ENCODE measurements at regions not wholly inside any gene's neighbourhood (a gene's known extent, or its start where the extent isn't known, plus 50 kb on each side); places are given as distances from the start of the nearest gene placed in this dataset.

GRCh38 chr9:84466580-84467285 lies 126.2 kb upstream of the SLC28A3 start:
- Histone ChIP-seq H3K9me3 (no peaks in the 10 kb centered on the region), H3K36me3 (no peaks in the 10 kb centered on the region), H3K4me1 (no peaks in the 10 kb centered on the region), H3K27ac (replicated peaks in 1 of 4) (no peak overlapping the region), H3K4me3 (no peak overlapping the region), H3K27me3 (no peaks in the 10 kb centered on the region)
- 71% methylated on average over 5 of the region's 5 CpGs for WGBS
- DNase-seq (ENCODE audit: extremely low spot score), result no peak
- intact Hi-C loops (cut with DNase I), result no loop called here
- TF ChIP-seq CTCF (IDR thresholded peaks at IDR 0.05) (no peak), POLR2AphosphoS5 (IDR thresholded peaks at IDR 0.05) (no peak), POLR2A (IDR thresholded peaks at IDR 0.05; ENCODE audit: low read depth) (no peak), EP300 (IDR thresholded peaks at IDR 0.05) (no peak)

- no peak overlapping the region for H3K27ac ChIP-seq (replicated peaks in 1 of 4)
- H3K9me3 ChIP-seq, result no peaks in the 10 kb centered on the region
- 60% methylated on average over 2 of the region's 2 CpGs for WGBS
- no peak for DNase-seq (ENCODE audit: extremely low spot score)
- H3K4me3 ChIP-seq, result no peak overlapping the region
- H3K27me3 ChIP-seq, result no peaks in the 10 kb centered on the region
- H3K36me3 ChIP-seq, result no peaks in the 10 kb centered on the region
- TF ChIP-seq POLR2A (IDR thresholded peaks at IDR 0.05; ENCODE audit: low read depth) (no peak), EP300 (IDR thresholded peaks at IDR 0.05) (no peak), CTCF (IDR thresholded peaks at IDR 0.05) (no peak), POLR2AphosphoS5 (IDR thresholded peaks at IDR 0.05) (no peak)
- intact Hi-C loops (cut with DNase I), result no loop called here
- H3K4me1 ChIP-seq, result no peaks in the 10 kb centered on the region
Observed at GRCh38 chr9:84471816-84472215, 131.3 kb upstream of the SLC28A3 start.

- TF ChIP-seq CTCF (IDR thresholded peaks at IDR 0.05) (no peak), EP300 (IDR thresholded peaks at IDR 0.05) (no peak), POLR2A (IDR thresholded peaks at IDR 0.05; ENCODE audit: low read depth) (no peak), POLR2AphosphoS5 (IDR thresholded peaks at IDR 0.05) (no peak)
- Histone ChIP-seq H3K9me3 (no peaks in the 10 kb centered on the region), H3K4me3 (no peak overlapping the region), H3K4me1 (no peaks in the 10 kb centered on the region), H3K27ac (replicated peaks in 1 of 4) (no peak overlapping the region), H3K27me3 (no peaks in the 10 kb centered on the region), H3K36me3 (no peaks in the 10 kb centered on the region)
- 63% methylated on average over 3 of the region's 3 CpGs for WGBS
- intact Hi-C loops (cut with DNase I), result no loop called here
- no peak for DNase-seq (ENCODE audit: extremely low spot score)
Observed at GRCh38 chr9:84478996-84479395, 138.4 kb upstream of the SLC28A3 start.

GRCh38 chr9:84480071-84480470 lies 139.5 kb upstream of the SLC28A3 start:
- Histone ChIP-seq H3K4me1 (no peaks in the 10 kb centered on the region), H3K4me3 (no peak overlapping the region), H3K27ac (replicated peaks in 1 of 4) (no peak overlapping the region), H3K9me3 (no peaks in the 10 kb centered on the region), H3K36me3 (no peaks in the 10 kb centered on the region), H3K27me3 (no peaks in the 10 kb centered on the region)
- WGBS, result 93% methylated on average over 9 of the region's 9 CpGs
- no peak for TF ChIP-seq POLR2A (IDR thresholded peaks at IDR 0.05; ENCODE audit: low read depth)
- no peak for TF ChIP-seq CTCF (IDR thresholded peaks at IDR 0.05)
- TF ChIP-seq POLR2AphosphoS5 (IDR thresholded peaks at IDR 0.05), result no peak
- no peak for TF ChIP-seq EP300 (IDR thresholded peaks at IDR 0.05)
- intact Hi-C loops (cut with DNase I), result no loop called here
- DNase-seq (ENCODE audit: extremely low spot score), result no peak

GRCh38 chr9:84481231-84481630 lies 140.7 kb upstream of the SLC28A3 start:
- Histone ChIP-seq H3K36me3 (no peaks in the 10 kb centered on the region), H3K27ac (replicated peaks in 1 of 4) (no peak overlapping the region), H3K4me1 (no peaks in the 10 kb centered on the region), H3K9me3 (no peaks in the 10 kb centered on the region), H3K4me3 (no peak overlapping the region), H3K27me3 (no peaks in the 10 kb centered on the region)
- TF ChIP-seq CTCF (IDR thresholded peaks at IDR 0.05) (no peak), POLR2AphosphoS5 (IDR thresholded peaks at IDR 0.05) (no peak), EP300 (IDR thresholded peaks at IDR 0.05) (no peak), POLR2A (IDR thresholded peaks at IDR 0.05; ENCODE audit: low read depth) (no peak)
- intact Hi-C loops (cut with DNase I), result no loop called here
- no peak for DNase-seq (ENCODE audit: extremely low spot score)
- 80% methylated on average over 3 of the region's 3 CpGs for WGBS

Data from esophagus muscularis mucosa (tissue), 4 donors.